ENCODE measurements at regions not wholly inside any gene's neighbourhood (a gene's known extent, or its start where the extent isn't known, plus 50 kb on each side); places are given as distances from the start of the nearest gene placed in this dataset.

- Histone ChIP-seq H3K9me3 (no peaks in the 10 kb centered on the region), H3K27me3 (no peaks in the 10 kb centered on the region), H3K4me3 (no peak overlapping the region), H3K4me1 (no peaks in the 10 kb centered on the region), H3K36me3 (no peaks in the 10 kb centered on the region), H3K27ac (no peak overlapping the region)
- no peak for DNase-seq
- intact Hi-C loops (cut with DNase I; ENCODE audit: low total_unique reads): no loop called here
- TF ChIP-seq POLR2A (IDR thresholded peaks at IDR 0.05): no peak
- no peak for TF ChIP-seq CTCF (IDR thresholded peaks at IDR 0.05)
Measured at GRCh38 chr4:66355328-66355727, 685.0 kb upstream of the EPHA5 start.

GRCh38 chr4:66351761-66352160 is 681.5 kb upstream of the EPHA5 start:
- Histone ChIP-seq H3K36me3 (no peaks in the 10 kb centered on the region), H3K4me3 (no peak overlapping the region), H3K27me3 (no peaks in the 10 kb centered on the region), H3K9me3 (no peaks in the 10 kb centered on the region), H3K27ac (no peak overlapping the region), H3K4me1 (no peaks in the 10 kb centered on the region)
- TF ChIP-seq CTCF (IDR thresholded peaks at IDR 0.05) (no peak), POLR2A (IDR thresholded peaks at IDR 0.05) (no peak)
- no peak for DNase-seq
- intact Hi-C loops (cut with DNase I; ENCODE audit: low total_unique reads): no loop called here

- DNase-seq: no peak
- Histone ChIP-seq H3K4me3 (no peak overlapping the region), H3K27ac (no peak overlapping the region), H3K36me3 (no peaks in the 10 kb centered on the region), H3K4me1 (no peaks in the 10 kb centered on the region), H3K27me3 (no peaks in the 10 kb centered on the region), H3K9me3 (no peaks in the 10 kb centered on the region)
- TF ChIP-seq POLR2A (IDR thresholded peaks at IDR 0.05): no peak
- no peak for TF ChIP-seq CTCF (IDR thresholded peaks at IDR 0.05)
- intact Hi-C loops (cut with DNase I; ENCODE audit: low total_unique reads): no loop called here
Measured at GRCh38 chr4:66340286-66340893, 670.1 kb upstream of the EPHA5 start.

- TF ChIP-seq CTCF (IDR thresholded peaks at IDR 0.05): no peak
- no peak for TF ChIP-seq POLR2A (IDR thresholded peaks at IDR 0.05)
- intact Hi-C loops (cut with DNase I; ENCODE audit: low total_unique reads): no loop called here
- no peak overlapping the region for H3K4me3 ChIP-seq
- no peaks in the 10 kb centered on the region for H3K9me3 ChIP-seq
- H3K27ac ChIP-seq: no peak overlapping the region
- peaks cover 0 to 4% of the 10 kb centered on the region in 2 donors for H3K36me3 ChIP-seq
- no peaks in the 10 kb centered on the region for H3K27me3 ChIP-seq
- DNase-seq: no peak
- no peaks in the 10 kb centered on the region for H3K4me1 ChIP-seq
Measured at GRCh38 chr4:66339007-66339406, 668.7 kb upstream of the EPHA5 start.

GRCh38 chr4:66331761-66332160 is 661.5 kb upstream of the EPHA5 start:
- no peak for DNase-seq
- Histone ChIP-seq H3K27me3 (no peaks in the 10 kb centered on the region), H3K27ac (no peak overlapping the region), H3K4me3 (no peak overlapping the region), H3K9me3 (no peaks in the 10 kb centered on the region), H3K36me3 (peaks cover 0 to 4% of the 10 kb centered on the region in 2 donors), H3K4me1 (no peaks in the 10 kb centered on the region)
- TF ChIP-seq CTCF (IDR thresholded peaks at IDR 0.05) (no peak), POLR2A (IDR thresholded peaks at IDR 0.05) (no peak)
- intact Hi-C loops (cut with DNase I; ENCODE audit: low total_unique reads): no loop called here

Data from uterus (tissue), 3 donors.